ENCODE measurements at regions not wholly inside any gene's neighbourhood (a gene's known extent, or its start where the extent isn't known, plus 50 kb on each side); places are given as distances from the start of the nearest gene placed in this dataset.
"Not testable (repeated sequence)": the region's sequence is repeated elsewhere in the genome, so short reads cannot be mapped to it uniquely, and the experiment has no call there.

- TF ChIP-seq CTCF (IDR thresholded peaks at IDR 0.05; ENCODE audit: extremely low read depth, insufficient read depth, missing control alignments): no peak
- in situ Hi-C loops (cut with MboI; ENCODE audit: low pct_unique_long_range_greater_than_20kb, low sequenced_read_pairs, unreplicated experiment): no loop called here
- DNase-seq (ENCODE audit: low spot score): no peak
These were observed 1132.8 kb downstream of the GRM8 start for GRCh38 chr7:126119981-126120380.

DNA sequence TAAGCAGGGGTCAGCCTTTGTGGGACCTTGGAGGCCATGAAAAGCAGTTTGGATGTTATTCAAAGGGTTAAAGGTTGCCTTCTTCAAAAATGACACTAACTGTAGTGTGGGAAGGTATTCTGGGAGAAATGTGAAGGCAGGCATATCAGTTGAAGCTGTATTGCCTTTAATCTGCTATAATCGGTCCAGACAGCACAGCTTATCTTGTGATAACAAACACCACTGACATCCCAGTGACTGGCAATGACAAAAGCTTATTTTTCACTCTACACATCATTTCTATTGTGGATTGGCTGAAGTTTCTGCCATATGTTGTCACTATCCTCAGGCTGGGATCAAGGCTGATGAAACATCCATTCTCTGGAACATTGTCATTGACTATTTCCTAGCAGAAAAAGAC, 1149.2 kb downstream of the GRM8 start:
- no peak for DNase-seq (ENCODE audit: low spot score)
- TF ChIP-seq CTCF (IDR thresholded peaks at IDR 0.05; ENCODE audit: extremely low read depth, insufficient read depth, missing control alignments): no peak
- in situ Hi-C loops (cut with MboI; ENCODE audit: low pct_unique_long_range_greater_than_20kb, low sequenced_read_pairs, unreplicated experiment): no loop called here

DNA sequence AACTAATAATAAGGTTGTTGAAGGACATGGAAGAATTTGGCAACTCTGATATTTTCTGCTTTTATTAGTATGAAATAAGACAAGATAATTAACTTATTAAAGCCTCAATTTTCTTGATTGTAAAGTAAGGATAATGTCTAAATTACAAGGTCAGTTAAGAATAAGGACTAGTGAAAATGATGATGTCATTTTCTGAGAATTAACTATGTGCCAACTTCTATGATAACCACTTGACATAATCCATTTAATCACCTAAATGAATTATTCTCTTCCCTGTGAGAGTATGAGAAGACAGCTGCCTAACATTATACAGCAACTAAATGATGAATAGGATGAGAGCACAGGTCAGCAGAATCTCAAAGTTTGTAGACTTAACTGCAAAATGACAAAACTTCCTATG, 1153.4 kb upstream of the POT1 start:
- in situ Hi-C loops (cut with MboI; ENCODE audit: low pct_unique_long_range_greater_than_20kb, low sequenced_read_pairs, unreplicated experiment): no loop called here
- no peak for TF ChIP-seq CTCF (IDR thresholded peaks at IDR 0.05; ENCODE audit: extremely low read depth, insufficient read depth, missing control alignments)
- no peak for DNase-seq (ENCODE audit: low spot score)

- DNase-seq (ENCODE audit: low spot score): peak; percentile 13
- no peak for TF ChIP-seq CTCF (IDR thresholded peaks at IDR 0.05; ENCODE audit: extremely low read depth, insufficient read depth, missing control alignments)
- in situ Hi-C loops (cut with MboI; ENCODE audit: low pct_unique_long_range_greater_than_20kb, low sequenced_read_pairs, unreplicated experiment): no loop called here
These were observed 1150.0 kb upstream of the POT1 start for GRCh38 chr7:126079581-126079980.

DNA sequence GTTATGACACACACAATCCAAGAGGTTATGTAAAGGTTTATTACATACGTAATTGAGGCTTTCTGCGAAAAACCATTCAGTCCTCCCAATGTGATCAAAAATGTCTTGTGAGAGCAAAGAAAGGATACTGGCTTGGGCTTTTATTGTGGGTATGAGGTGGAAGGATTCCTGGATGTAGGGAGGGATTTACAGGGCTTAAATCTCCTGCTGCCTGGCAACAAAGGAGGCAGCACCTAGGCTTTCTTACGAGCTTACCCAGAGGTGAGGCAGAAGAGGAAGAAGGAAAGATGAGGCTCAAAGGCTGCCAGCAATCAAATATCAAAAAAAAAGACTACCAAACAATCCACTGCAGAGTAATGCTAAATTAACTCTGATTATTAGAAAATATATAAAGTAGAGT, 1149.5 kb upstream of the POT1 start:
- DNase-seq (ENCODE audit: low spot score): no peak
- in situ Hi-C loops (cut with MboI; ENCODE audit: low pct_unique_long_range_greater_than_20kb, low sequenced_read_pairs, unreplicated experiment): no loop called here
- TF ChIP-seq CTCF (IDR thresholded peaks at IDR 0.05; ENCODE audit: extremely low read depth, insufficient read depth, missing control alignments): no peak

DNA sequence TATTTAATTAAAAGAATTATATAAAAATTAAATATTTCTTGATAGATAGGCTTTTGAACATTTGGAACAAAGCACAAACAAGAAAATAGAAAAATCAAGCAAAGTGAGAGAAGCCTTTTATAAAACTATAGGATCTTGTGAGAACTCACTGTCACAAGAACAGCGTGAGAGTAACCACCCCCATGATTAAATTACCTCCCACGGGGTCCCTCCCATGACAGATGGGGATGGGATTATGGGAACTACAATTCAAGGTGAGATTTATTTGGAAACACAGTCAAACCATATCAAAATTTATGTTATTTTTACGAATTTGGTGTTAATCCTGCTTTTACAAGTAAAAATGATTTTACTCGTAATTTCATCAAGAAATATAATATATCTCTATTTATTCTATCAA, 1136.1 kb upstream of the POT1 start:
- in situ Hi-C loops (cut with MboI; ENCODE audit: low pct_unique_long_range_greater_than_20kb, low sequenced_read_pairs, unreplicated experiment): no loop called here
- TF ChIP-seq CTCF (IDR thresholded peaks at IDR 0.05; ENCODE audit: extremely low read depth, insufficient read depth, missing control alignments): no peak
- no peak for DNase-seq (ENCODE audit: low spot score)

- no peak for DNase-seq (ENCODE audit: low spot score)
- in situ Hi-C loops (cut with MboI; ENCODE audit: low pct_unique_long_range_greater_than_20kb, low sequenced_read_pairs, unreplicated experiment): no loop called here
- no peak for TF ChIP-seq CTCF (IDR thresholded peaks at IDR 0.05; ENCODE audit: extremely low read depth, insufficient read depth, missing control alignments)
These were observed 1128.4 kb upstream of the POT1 start for GRCh38 chr7:126057979-126058378.

DNA sequence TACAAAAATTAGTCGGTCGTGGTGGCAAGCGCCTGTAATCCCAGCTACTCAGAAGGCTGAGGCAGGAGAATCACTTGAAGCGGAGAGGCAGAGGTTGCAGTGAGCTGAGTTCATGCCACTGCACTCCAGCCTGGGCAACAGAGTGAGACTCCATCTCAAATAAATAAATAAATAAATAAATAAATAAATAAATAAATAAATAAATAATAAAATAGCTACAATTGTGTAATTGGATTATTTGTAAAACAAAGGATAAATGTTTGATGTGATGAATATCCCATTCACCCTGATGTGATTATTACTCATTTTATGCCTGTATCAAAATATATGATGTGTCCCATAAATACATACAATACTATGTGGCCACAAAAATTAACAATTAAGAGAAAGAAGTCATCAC, 1127.0 kb upstream of the POT1 start:
- in situ Hi-C loops (cut with MboI; ENCODE audit: low pct_unique_long_range_greater_than_20kb, low sequenced_read_pairs, unreplicated experiment); DNase-seq (ENCODE audit: low spot score): not testable (repeated sequence)
